H1 (cell line): ENCODE measurements at regions not wholly inside any gene's neighbourhood (a gene's known extent, or its start where the extent isn't known, plus 50 kb on each side); places are given as distances from the start of the nearest gene placed in this dataset.

Source experiments
- CHD7 ChIP-seq: fragments of 300-600 bp; sonication (generic); IDR thresholded peaks from 2 replicates; pipeline ENCODE4 v1.7.1; 2012; ENCODE audit warnings: low read length, moderate library complexity, mild to moderate bottlenecking, inconsistent platforms; ENCODE audit not compliant: insufficient replicate concordance
- EP300 ChIP-seq, 2 experiments: IDR thresholded peaks; 1 replicate in 1 of 2; 2 replicates in 1 of 2; pipeline ENCODE4 v1.6.1; 2011 to 2012; ENCODE audit warnings: low read depth in 2 of 2, low read length in 2 of 2, mild to moderate bottlenecking in 2 of 2, borderline replicate concordance in 1 of 2, inconsistent platforms in 1 of 2, moderate library complexity in 1 of 2
- HDAC6 ChIP-seq: IDR thresholded peaks from one replicate; pipeline ENCODE4 v1.7.1; 2012; ENCODE audit warnings: low read depth, mild to moderate bottlenecking, inconsistent platforms, low read length, moderate library complexity
- SIX5 ChIP-seq: IDR thresholded peaks from 2 replicates; pipeline ENCODE4 v1.6.1; 2011; ENCODE audit warnings: mild to moderate bottlenecking, low read depth, low read length
- TF ChIP-seq, protein P1 (sequence below): IDR thresholded peaks from 2 replicates; pipeline ENCODE4 v1.6.1; 2011; ENCODE audit warnings: low read depth, mild to moderate bottlenecking, low read length; ENCODE audit not compliant: insufficient read depth

GRCh38 chr6:40037271-40037670 is 103.0 kb upstream of the MOCS1 start (continued):
- TF ChIP-seq CHD7 (no peak), HDAC6 (no peak), SIX5 (no peak), EP300 (IDR thresholded peaks at IDR 0.05; ENCODE audit: borderline replicate concordance in 1 of 2, low read depth in 2 of 2, low read length in 2 of 2) (no peak)
- TF ChIP-seq, protein P1, sequence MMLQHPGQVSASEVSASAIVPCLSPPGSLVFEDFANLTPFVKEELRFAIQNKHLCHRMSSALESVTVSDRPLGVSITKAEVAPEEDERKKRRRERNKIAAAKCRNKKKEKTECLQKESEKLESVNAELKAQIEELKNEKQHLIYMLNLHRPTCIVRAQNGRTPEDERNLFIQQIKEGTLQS, result no peak
- TF ChIP-seq, all 59 proteins: peak for 0
